ENCODE measurements at regions not wholly inside any gene's neighbourhood (a gene's known extent, or its start where the extent isn't known, plus 50 kb on each side); places are given as distances from the start of the nearest gene placed in this dataset.

DNA sequence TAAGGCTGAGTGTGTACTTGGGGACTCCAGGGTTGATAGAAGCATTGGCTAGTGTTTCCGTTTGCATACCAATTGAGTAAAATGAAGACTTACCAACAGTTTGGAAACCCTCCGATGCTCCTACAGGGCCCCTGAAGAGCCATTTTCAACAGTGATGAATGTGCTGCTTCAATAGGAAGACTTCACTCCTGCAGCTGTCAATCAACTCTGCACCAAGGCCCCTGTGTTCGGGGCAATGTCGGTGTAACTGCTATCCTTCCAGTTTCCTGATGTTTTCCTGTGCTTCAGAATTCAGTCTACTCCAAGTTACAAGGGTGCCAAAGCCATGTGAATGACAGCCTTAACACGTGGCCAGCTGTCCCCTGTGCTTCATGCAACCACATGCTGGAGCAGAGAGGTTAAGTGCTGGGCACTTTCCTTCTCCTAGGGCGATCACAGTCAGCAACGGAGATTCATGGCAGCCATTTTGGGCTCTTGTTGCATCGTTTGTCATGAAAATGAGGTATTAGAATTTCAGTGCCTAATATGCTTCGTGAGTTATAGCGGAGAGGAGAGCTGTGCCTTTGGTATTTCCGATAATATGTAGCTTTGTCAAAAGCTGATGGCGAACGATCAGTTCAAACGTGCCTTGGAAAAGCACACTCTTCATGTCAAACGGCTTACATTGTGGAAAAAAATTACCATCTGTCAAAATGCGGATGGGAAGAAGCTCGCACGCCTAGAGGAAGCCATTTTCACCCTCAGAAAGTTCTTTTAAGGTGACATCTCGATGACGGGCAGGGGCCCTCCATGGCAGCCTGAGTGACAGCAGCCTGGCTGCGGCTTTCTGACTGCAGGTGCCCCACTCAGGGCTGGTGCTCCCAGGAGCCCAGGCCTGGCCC is 287.8 kb downstream of the ACTR3B start:
- TF ChIP-seq, protein P1, sequence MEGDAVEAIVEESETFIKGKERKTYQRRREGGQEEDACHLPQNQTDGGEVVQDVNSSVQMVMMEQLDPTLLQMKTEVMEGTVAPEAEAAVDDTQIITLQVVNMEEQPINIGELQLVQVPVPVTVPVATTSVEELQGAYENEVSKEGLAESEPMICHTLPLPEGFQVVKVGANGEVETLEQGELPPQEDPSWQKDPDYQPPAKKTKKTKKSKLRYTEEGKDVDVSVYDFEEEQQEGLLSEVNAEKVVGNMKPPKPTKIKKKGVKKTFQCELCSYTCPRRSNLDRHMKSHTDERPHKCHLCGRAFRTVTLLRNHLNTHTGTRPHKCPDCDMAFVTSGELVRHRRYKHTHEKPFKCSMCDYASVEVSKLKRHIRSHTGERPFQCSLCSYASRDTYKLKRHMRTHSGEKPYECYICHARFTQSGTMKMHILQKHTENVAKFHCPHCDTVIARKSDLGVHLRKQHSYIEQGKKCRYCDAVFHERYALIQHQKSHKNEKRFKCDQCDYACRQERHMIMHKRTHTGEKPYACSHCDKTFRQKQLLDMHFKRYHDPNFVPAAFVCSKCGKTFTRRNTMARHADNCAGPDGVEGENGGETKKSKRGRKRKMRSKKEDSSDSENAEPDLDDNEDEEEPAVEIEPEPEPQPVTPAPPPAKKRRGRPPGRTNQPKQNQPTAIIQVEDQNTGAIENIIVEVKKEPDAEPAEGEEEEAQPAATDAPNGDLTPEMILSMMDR (IDR thresholded peaks at IDR 0.05 in 4 of 5, conservative IDR thresholded peaks at IDR 0.05 in 1 of 5): no peak
- no peak for TF ChIP-seq POLR2A (IDR thresholded peaks at IDR 0.05)

Measured in gastrocnemius medialis (tissue), 4 donors.